ENCODE measurements at regions not wholly inside any gene's neighbourhood (a gene's known extent, or its start where the extent isn't known, plus 50 kb on each side); places are given as distances from the start of the nearest gene placed in this dataset.
A peak's percentile ranks its signal among the peaks of the same experiment; 100 is the strongest.

DNA sequence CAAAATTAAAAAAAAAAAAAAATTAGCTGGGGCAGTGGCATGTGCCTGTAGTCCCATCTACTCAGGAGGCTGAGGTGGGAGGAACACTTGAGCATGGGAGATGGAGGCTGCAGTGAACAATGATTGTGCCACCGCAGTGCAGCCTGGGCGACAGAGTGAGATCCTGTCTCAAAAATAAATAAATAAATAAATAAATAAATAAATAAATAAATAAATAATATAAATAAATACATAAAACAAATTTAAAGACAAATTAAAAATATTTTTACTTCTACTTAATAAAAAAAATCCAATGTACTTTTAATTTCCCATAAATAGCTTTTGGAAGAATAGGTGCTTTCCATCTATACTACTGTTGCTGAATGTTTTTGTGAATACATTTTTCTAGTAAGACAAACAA lies 598.4 kb upstream of the EDIL3 start:
- intact Hi-C loops (cut with micrococcal nuclease; ENCODE audit: unreplicated experiment) = no loop called here

DNA sequence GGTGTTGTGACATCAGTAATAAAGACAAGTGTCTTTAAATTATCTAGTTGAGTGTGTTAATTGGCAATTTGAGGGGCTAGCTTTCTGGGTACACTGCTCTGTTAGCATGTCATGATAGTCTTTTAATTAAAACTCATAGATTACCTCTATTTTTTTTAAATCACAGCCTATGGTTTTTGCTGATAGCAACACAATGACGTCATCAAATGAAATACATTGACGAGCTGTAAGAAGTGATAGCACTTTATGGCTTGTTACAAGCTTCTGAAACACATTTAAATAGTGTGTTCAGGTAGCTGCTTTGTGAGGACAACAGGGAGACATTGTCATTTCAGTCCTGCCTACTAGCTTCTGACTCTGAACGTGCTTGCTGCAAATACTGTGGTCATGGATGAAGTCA lies 600.5 kb upstream of the EDIL3 start:
- DNase-seq (ENCODE audit: low spot score) (no peak), ATAC-seq (no peak), FAIRE-seq (no peak)
- Histone ChIP-seq H3K4me1 (ENCODE audit: insufficient read depth, low read length) (no peaks in the 10 kb centered on the region), H3K79me2 (ENCODE audit: insufficient read depth, low read length) (no peaks in the 10 kb centered on the region), H2AFZ (ENCODE audit: low read length) (no peak overlapping the region), H4K20me1 (ENCODE audit: insufficient read depth, low read length) (no peaks in the 10 kb centered on the region), H3K4me3 (replicated peaks in 1 of 3; ENCODE audit: insufficient read depth in 1 of 3, low read depth in 2 of 3, low read length in 3 of 3) (no peak overlapping the region), H3K9ac (ENCODE audit: insufficient read depth, low read depth, low read length) (no peak overlapping the region), H3K9me3 (ENCODE audit: low read length) (no peaks in the 10 kb centered on the region), H3K27me3 (ENCODE audit: control insufficient read depth in 1 of 2, insufficient read depth in 2 of 2, low read length in 2 of 2) (no peaks in the 10 kb centered on the region), H3K4me2 (ENCODE audit: low read depth, low read length) (no peak overlapping the region), H3K27ac (ENCODE audit: extremely low read length, insufficient read depth, low read length) (no peak overlapping the region), H3K36me3 (replicated peaks in 1 of 2; ENCODE audit: control insufficient read depth in 1 of 2, insufficient read depth in 2 of 2, low read length in 2 of 2) (no peaks in the 10 kb centered on the region)
- ChIA-PET POLR2A (no interaction called here), CTCF (ENCODE audit: low intra/inter-chr PET ratio, low total read pairs) (no interaction called here)
- intact Hi-C loops (cut with micrococcal nuclease; ENCODE audit: unreplicated experiment) (no loop called here), in situ Hi-C loops (cut with HindIII; ENCODE audit: extremely low pct_ligation_motif_present, low pct_unique_long_range_greater_than_20kb) (no loop called here)
- WGBS (ENCODE audit: low lambda C conversion rate) = 2% methylated on average over 3 of the region's 3 CpGs
- BruUV-seq (replicated peaks) = no TSS peak
- TF ChIP-seq CREB1 (IDR thresholded peaks at IDR 0.05) = peak; percentile 96
- TF ChIP-seq CREB1 (CRISPR knock-in tag; IDR thresholded peaks at IDR 0.05) = no peak
- TF ChIP-seq, protein P1, sequence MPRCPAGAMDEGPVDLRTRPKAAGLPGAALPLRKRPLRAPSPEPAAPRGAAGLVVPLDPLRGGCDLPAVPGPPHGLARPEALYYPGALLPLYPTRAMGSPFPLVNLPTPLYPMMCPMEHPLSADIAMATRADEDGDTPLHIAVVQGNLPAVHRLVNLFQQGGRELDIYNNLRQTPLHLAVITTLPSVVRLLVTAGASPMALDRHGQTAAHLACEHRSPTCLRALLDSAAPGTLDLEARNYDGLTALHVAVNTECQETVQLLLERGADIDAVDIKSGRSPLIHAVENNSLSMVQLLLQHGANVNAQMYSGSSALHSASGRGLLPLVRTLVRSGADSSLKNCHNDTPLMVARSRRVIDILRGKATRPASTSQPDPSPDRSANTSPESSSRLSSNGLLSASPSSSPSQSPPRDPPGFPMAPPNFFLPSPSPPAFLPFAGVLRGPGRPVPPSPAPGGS (CRISPR knock-in tag; IDR thresholded peaks at IDR 0.05) = no peak
- TF ChIP-seq ATF7 (IDR thresholded peaks at IDR 0.05) = peak; percentile 99
- no peak for TF ChIP-seq ATF7 (CRISPR knock-in tag; IDR thresholded peaks at IDR 0.05)

More for the DNA sequence above, 598.4 kb upstream of the EDIL3 start:
- Histone ChIP-seq H3K36me3 (replicated peaks in 1 of 2; ENCODE audit: control insufficient read depth in 1 of 2, insufficient read depth in 2 of 2, low read length in 2 of 2) (no peaks in the 10 kb centered on the region), H3K9me3 (ENCODE audit: low read length) (no peaks in the 10 kb centered on the region), H3K4me1 (ENCODE audit: insufficient read depth, low read length) (no peaks in the 10 kb centered on the region), H3K9ac (ENCODE audit: insufficient read depth, low read depth, low read length) (no peak overlapping the region), H3K27ac (ENCODE audit: extremely low read length, insufficient read depth, low read length) (no peak overlapping the region), H3K4me3 (replicated peaks in 1 of 3; ENCODE audit: insufficient read depth in 1 of 3, low read depth in 2 of 3, low read length in 3 of 3) (no peak overlapping the region), H3K27me3 (ENCODE audit: control insufficient read depth in 1 of 2, insufficient read depth in 2 of 2, low read length in 2 of 2) (no peaks in the 10 kb centered on the region), H4K20me1 (ENCODE audit: insufficient read depth, low read length) (no peaks in the 10 kb centered on the region), H3K79me2 (ENCODE audit: insufficient read depth, low read length) (no peaks in the 10 kb centered on the region), H2AFZ (ENCODE audit: low read length) (no peak overlapping the region), H3K4me2 (ENCODE audit: low read depth, low read length) (no peak overlapping the region)
- WGBS (ENCODE audit: low lambda C conversion rate) = 1% methylated on average over 2 of the region's 2 CpGs
- ChIA-PET POLR2A (no interaction called here), CTCF (ENCODE audit: low intra/inter-chr PET ratio, low total read pairs) (no interaction called here)
- ATAC-seq (no peak), DNase-seq (ENCODE audit: low spot score) (no peak), FAIRE-seq (no peak)
- no TSS peak for BruUV-seq (replicated peaks)
- in situ Hi-C loops (cut with HindIII; ENCODE audit: extremely low pct_ligation_motif_present, low pct_unique_long_range_greater_than_20kb) = no loop called here
- TF ChIP-seq MBD4 (IDR thresholded peaks at IDR 0.05; ENCODE audit: borderline replicate concordance, low read length) = no peak
- TF ChIP-seq ERF (CRISPR knock-in tag; IDR thresholded peaks at IDR 0.05) = no peak
- no peak for TF ChIP-seq MATR3 (CRISPR knock-in tag; IDR thresholded peaks at IDR 0.05)
- TF ChIP-seq, protein P2, sequence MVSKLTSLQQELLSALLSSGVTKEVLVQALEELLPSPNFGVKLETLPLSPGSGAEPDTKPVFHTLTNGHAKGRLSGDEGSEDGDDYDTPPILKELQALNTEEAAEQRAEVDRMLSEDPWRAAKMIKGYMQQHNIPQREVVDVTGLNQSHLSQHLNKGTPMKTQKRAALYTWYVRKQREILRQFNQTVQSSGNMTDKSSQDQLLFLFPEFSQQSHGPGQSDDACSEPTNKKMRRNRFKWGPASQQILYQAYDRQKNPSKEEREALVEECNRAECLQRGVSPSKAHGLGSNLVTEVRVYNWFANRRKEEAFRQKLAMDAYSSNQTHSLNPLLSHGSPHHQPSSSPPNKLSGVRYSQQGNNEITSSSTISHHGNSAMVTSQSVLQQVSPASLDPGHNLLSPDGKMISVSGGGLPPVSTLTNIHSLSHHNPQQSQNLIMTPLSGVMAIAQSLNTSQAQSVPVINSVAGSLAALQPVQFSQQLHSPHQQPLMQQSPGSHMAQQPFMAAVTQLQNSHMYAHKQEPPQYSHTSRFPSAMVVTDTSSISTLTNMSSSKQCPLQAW (CRISPR knock-in tag; IDR thresholded peaks at IDR 0.05) = no peak

All from HepG2 (cell line).